Fibroblast of pulmonary artery (primary cell): ENCODE measurements at regions not wholly inside any gene's neighbourhood (a gene's known extent, or its start where the extent isn't known, plus 50 kb on each side); places are given as distances from the start of the nearest gene placed in this dataset.
"Not testable (repeated sequence)": the region's sequence is repeated elsewhere in the genome, so short reads cannot be mapped to it uniquely, and the experiment has no call there.

Source experiments
- DNase-seq: peaks from one replicate; pipeline ENCODE4 v3.0.0-alpha.2; 2010; ENCODE audit warnings: low read depth
- H3K4me3 ChIP-seq: replicated peaks from 2 replicates; pipeline ENCODE4 v1.5.1; 2011; ENCODE audit warnings: low read depth, mild to moderate bottlenecking, control low read depth, low read length, moderate library complexity
- TF ChIP-seq, protein P1 (sequence below): IDR thresholded peaks from 2 replicates; pipeline ENCODE4 v1.5.1; 2011; ENCODE audit warnings: mild to moderate bottlenecking, control low read depth, low read length, inconsistent platforms; ENCODE audit errors: missing control alignments

DNA sequence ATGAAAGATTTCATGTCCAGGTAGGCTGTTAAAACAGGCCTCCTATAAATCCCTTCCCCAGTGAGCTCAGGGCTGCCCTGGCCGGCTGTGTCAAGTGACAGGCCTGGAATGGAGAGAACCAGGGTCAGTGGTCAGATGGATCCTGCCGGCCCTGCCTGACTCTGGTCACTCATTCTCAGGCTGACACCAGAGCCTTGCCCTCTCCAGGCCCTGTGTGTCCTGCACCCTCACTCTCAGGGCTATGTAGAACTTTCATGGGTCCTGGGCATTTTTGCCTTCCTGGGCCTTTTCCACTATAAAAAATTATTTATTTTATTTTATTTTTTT is 82.0 kb upstream of the RGPD5 start:
- DNase-seq = no peak
- TF ChIP-seq, protein P1, sequence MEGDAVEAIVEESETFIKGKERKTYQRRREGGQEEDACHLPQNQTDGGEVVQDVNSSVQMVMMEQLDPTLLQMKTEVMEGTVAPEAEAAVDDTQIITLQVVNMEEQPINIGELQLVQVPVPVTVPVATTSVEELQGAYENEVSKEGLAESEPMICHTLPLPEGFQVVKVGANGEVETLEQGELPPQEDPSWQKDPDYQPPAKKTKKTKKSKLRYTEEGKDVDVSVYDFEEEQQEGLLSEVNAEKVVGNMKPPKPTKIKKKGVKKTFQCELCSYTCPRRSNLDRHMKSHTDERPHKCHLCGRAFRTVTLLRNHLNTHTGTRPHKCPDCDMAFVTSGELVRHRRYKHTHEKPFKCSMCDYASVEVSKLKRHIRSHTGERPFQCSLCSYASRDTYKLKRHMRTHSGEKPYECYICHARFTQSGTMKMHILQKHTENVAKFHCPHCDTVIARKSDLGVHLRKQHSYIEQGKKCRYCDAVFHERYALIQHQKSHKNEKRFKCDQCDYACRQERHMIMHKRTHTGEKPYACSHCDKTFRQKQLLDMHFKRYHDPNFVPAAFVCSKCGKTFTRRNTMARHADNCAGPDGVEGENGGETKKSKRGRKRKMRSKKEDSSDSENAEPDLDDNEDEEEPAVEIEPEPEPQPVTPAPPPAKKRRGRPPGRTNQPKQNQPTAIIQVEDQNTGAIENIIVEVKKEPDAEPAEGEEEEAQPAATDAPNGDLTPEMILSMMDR = no peak
- H3K4me3 ChIP-seq = no peak overlapping the region

DNA sequence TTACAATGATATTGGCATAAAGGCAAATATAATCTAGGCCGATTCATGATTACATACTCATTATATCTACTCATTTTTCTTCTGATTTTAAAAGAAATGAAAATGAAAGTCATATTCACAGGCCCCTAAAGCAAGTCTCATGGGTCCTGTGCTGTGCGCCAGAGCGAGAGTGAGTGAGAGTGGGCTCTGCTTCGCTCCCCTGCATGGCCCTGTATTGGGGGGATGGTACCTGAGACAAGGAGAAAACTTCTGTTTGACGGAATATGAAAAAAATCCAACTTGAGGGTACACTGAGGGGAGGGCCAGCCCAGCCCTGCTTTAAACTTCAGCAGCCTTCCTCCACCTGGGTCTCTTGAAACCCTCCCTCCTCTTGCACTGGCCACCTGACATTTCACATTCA is 81.4 kb upstream of the RGPD5 start:
- no peak for DNase-seq
- no peak overlapping the region for H3K4me3 ChIP-seq
- TF ChIP-seq, protein P1 = no peak

DNA sequence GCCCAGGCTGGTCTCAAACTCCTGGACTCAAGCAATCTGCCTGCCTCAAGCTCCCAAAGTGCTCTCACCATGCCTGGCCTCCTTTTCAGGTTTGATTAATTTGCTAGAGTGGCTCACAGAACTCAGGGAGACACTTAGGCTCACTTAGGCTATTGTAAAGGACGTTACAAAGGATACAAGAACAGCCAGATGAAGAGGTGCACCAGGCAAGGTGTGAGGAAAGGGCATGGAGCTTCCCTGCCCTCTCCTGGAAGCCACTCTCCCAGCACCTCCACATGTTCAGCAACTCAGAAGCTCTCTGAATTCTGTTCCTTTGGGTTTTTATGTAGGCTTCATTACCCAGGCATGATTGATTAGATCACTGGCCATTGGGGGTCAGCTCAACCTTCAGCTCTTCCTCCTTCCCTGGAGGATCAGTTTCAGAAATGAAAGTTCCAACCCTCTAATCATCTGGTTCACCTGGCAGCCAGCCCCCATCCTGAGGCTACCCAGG is 78.7 kb upstream of the RGPD5 start:
- DNase-seq = peak; percentile 53
- TF ChIP-seq, protein P1 = peak; percentile 53
- no peak overlapping the region for H3K4me3 ChIP-seq

DNA sequence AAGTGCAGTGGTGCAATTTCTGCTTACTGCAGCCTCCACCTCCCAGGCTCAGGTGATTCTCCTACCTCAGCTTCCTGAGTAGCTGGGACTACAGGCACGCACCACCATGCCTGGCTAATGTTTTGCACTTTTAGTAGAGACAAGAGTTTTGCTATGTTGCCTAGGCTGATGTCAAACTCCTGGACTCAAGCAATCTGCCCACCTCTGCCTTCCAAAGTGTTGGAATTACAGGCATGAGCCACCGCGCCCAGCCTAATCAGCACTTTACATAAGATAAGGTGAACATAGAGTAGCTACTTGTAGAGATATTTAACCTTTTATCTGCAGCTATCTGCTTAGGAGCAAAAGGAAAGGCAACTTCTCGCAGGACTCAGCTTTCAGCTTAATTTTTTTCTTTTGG is 77.5 kb upstream of the RGPD5 start:
- not testable (repeated sequence) for DNase-seq, H3K4me3 ChIP-seq

DNA sequence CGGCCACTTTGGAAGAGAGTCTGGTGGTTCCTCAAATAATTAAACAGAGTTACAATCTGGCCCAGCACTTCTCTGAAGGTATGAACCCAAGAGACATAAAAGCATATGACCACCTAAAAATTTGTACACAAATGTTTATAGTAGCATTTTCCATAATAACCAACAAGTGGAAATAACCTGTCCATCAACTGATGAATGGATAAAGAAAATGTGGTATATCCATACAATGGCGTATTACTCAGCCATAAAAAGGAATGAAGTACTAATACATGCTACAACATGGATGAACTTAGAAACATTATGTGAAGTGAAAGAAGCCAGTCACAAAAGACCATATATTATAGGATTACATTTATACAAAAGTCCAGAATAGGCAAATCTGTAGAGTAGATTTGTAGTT is 76.0 kb upstream of the RGPD5 start:
- TF ChIP-seq, protein P1 = no peak
- H3K4me3 ChIP-seq = no peak overlapping the region
- DNase-seq = no peak

DNA sequence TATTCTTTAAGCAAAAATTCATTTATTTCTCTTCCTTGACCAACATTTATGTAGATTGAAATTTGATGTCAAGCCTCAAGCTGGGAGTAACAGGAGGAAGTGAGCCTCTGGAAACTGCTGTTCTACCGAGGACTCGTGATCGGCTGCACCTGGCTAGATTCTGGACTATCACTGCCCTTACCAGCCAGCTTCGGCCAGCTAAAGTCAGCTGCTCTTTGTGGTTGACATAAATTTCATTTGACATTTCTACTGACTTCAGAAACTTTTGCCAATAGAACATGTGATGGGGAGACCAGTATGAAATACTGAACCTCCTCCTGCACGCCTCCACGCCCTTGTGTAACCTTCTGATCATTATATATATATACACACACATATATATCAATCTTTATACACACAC is 74.2 kb upstream of the RGPD5 start:
- TF ChIP-seq, protein P1 = no peak
- DNase-seq = no peak
- H3K4me3 ChIP-seq = no peak overlapping the region

DNA sequence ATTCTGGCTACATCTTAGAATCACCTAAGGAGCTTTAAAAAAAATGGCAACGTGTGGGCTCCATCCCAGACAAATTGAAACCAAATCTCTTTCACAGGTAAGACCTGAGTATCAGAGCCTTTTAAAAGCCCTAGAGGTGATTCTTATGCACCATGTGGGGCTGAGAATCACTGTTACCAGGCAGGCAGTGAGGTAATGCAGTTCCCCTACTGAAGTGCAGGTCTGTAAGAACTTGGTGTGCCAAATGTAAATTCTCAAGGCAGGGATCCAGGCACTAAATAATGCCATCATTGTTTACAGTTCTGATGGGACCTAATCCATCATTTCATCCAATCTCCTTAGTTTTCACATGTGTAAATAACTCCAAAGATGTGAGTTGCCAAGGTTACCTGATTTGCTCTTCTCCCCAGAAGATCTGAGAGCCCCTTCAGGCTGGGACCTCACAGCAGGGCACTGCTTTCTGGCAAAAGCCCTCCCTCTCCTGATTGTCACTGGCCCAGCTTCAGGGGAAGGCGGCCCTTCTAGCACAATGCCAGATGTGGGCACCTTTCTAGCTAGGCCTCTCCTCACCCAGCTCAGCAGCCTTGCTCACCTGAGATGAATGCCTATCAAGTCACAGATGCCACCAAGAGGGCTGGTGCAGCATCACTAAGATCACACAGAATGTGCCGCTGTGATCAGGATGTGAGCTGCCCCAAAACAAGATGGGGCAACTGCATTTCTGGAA is 73.6 kb upstream of the RGPD5 start:
- no peak for DNase-seq
- no peak overlapping the region for H3K4me3 ChIP-seq
- TF ChIP-seq, protein P1 = no peak

DNA sequence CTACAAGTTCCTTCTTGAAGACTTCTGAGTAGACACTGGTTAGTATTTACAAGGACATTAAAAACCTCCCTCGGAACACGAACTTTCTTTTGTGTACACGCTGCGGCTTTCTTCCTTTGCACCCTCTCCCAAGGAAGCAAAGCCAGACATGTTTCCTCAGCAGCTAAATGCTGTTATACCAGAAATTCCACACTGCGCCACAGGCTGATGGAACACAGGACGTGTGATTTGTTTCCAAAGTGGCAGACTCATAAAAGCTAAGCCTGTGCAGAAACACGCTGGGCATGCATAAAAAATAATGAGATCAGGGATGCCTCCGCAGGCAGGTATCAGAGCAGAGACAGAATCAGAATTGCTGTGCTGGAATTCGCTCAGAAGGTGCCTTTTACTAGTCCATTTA is 73.0 kb upstream of the RGPD5 start:
- TF ChIP-seq, protein P1 = no peak
- DNase-seq = no peak
- no peak overlapping the region for H3K4me3 ChIP-seq
